ENCODE measurements at regions not wholly inside any gene's neighbourhood (a gene's known extent, or its start where the extent isn't known, plus 50 kb on each side); places are given as distances from the start of the nearest gene placed in this dataset.

- no peak for TF ChIP-seq POLR2A (IDR thresholded peaks at IDR 0.05; ENCODE audit: insufficient read depth in 1 of 2, low read depth in 2 of 2, low read length in 2 of 2)
- no peak for TF ChIP-seq ZKSCAN5 (CRISPR knock-in tag; IDR thresholded peaks at IDR 0.05)
- no peak for TF ChIP-seq CTCF (CRISPR knock-in tag; IDR thresholded peaks at IDR 0.05)
- no peak for TF ChIP-seq BRF2 (CRISPR knock-in tag; IDR thresholded peaks at IDR 0.05)
These were observed 236.2 kb downstream of the PRELID2 start for GRCh38 chr5:145598983-145599382.

Data from HepG2 (cell line).